H1 (cell line): ENCODE measurements at regions not wholly inside any gene's neighbourhood (a gene's known extent, or its start where the extent isn't known, plus 50 kb on each side); places are given as distances from the start of the nearest gene placed in this dataset.

Experiments
- TF ChIP-seq, protein P1 (sequence below): fragments of 300-600 bp; sonication (generic); IDR thresholded peaks from 2 replicates; pipeline ENCODE4 v1.7.1; 2012; ENCODE audit warnings: low read length, moderate library complexity, mild to moderate bottlenecking, inconsistent platforms; ENCODE audit not compliant: insufficient replicate concordance

DNA sequence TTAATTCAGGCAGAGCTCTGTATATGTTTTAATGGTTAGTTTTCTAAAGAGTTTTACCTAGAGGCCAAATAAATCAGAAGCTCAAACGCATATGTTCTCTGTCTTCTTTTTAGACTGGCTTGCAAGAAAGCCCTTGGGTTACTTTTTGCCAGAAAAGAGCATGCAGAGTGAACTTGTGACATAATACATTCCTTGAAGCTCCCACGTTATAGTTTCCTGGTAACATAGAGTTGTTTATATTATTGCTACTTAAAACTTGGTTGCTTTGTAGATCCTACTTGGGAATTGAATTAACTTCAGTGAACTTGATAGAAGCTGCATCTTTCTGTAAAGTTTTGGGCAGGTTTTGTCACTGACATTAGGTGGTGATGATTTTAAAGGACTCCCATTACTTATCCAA lies 102.9 kb downstream of the C9orf152 start (continued):
- TF ChIP-seq, protein P1, sequence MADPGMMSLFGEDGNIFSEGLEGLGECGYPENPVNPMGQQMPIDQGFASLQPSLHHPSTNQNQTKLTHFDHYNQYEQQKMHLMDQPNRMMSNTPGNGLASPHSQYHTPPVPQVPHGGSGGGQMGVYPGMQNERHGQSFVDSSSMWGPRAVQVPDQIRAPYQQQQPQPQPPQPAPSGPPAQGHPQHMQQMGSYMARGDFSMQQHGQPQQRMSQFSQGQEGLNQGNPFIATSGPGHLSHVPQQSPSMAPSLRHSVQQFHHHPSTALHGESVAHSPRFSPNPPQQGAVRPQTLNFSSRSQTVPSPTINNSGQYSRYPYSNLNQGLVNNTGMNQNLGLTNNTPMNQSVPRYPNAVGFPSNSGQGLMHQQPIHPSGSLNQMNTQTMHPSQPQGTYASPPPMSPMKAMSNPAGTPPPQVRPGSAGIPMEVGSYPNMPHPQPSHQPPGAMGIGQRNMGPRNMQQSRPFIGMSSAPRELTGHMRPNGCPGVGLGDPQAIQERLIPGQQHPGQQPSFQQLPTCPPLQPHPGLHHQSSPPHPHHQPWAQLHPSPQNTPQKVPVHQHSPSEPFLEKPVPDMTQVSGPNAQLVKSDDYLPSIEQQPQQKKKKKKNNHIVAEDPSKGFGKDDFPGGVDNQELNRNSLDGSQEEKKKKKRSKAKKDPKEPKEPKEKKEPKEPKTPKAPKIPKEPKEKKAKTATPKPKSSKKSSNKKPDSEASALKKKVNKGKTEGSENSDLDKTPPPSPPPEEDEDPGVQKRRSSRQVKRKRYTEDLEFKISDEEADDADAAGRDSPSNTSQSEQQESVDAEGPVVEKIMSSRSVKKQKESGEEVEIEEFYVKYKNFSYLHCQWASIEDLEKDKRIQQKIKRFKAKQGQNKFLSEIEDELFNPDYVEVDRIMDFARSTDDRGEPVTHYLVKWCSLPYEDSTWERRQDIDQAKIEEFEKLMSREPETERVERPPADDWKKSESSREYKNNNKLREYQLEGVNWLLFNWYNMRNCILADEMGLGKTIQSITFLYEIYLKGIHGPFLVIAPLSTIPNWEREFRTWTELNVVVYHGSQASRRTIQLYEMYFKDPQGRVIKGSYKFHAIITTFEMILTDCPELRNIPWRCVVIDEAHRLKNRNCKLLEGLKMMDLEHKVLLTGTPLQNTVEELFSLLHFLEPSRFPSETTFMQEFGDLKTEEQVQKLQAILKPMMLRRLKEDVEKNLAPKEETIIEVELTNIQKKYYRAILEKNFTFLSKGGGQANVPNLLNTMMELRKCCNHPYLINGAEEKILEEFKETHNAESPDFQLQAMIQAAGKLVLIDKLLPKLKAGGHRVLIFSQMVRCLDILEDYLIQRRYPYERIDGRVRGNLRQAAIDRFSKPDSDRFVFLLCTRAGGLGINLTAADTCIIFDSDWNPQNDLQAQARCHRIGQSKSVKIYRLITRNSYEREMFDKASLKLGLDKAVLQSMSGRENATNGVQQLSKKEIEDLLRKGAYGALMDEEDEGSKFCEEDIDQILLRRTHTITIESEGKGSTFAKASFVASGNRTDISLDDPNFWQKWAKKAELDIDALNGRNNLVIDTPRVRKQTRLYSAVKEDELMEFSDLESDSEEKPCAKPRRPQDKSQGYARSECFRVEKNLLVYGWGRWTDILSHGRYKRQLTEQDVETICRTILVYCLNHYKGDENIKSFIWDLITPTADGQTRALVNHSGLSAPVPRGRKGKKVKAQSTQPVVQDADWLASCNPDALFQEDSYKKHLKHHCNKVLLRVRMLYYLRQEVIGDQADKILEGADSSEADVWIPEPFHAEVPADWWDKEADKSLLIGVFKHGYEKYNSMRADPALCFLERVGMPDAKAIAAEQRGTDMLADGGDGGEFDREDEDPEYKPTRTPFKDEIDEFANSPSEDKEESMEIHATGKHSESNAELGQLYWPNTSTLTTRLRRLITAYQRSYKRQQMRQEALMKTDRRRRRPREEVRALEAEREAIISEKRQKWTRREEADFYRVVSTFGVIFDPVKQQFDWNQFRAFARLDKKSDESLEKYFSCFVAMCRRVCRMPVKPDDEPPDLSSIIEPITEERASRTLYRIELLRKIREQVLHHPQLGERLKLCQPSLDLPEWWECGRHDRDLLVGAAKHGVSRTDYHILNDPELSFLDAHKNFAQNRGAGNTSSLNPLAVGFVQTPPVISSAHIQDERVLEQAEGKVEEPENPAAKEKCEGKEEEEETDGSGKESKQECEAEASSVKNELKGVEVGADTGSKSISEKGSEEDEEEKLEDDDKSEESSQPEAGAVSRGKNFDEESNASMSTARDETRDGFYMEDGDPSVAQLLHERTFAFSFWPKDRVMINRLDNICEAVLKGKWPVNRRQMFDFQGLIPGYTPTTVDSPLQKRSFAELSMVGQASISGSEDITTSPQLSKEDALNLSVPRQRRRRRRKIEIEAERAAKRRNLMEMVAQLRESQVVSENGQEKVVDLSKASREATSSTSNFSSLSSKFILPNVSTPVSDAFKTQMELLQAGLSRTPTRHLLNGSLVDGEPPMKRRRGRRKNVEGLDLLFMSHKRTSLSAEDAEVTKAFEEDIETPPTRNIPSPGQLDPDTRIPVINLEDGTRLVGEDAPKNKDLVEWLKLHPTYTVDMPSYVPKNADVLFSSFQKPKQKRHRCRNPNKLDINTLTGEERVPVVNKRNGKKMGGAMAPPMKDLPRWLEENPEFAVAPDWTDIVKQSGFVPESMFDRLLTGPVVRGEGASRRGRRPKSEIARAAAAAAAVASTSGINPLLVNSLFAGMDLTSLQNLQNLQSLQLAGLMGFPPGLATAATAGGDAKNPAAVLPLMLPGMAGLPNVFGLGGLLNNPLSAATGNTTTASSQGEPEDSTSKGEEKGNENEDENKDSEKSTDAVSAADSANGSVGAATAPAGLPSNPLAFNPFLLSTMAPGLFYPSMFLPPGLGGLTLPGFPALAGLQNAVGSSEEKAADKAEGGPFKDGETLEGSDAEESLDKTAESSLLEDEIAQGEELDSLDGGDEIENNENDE: no peak
